A673 (cell line): ENCODE measurements at regions not wholly inside any gene's neighbourhood (a gene's known extent, or its start where the extent isn't known, plus 50 kb on each side); places are given as distances from the start of the nearest gene placed in this dataset.
A peak's percentile ranks its signal among the peaks of the same experiment; 100 is the strongest.

Source experiments
- BruUV-seq: library from RNA; stranded (reverse); fragments of 400-500 nt; replicated peaks from 2 replicates; lab custom pipeline; 2021; lab: Mats Ljungman, UMichigan
- CTCF ChIA-PET: fragments of 300-600 bp; sonication (Branson Sonifier 250); formaldehyde crosslinking; loops from one replicate; lab custom pipeline; 2022; ENCODE audit warnings: antibody characterized with exemption; lab: Charles Lee
- POLR2A ChIA-PET: fragments of 300-600 bp; sonication (Branson Sonifier 250); formaldehyde crosslinking; loops from one replicate; lab custom pipeline; 2022; ENCODE audit warnings: antibody characterized with exemption; ENCODE audit not compliant: low non-redundant PET; lab: Charles Lee
- DNase-seq: peaks from one replicate; pipeline ENCODE4 v3.0.0-alpha.2; 2015; ENCODE audit warnings: low spot score
- H3K27ac ChIP-seq: fragments of 200-600 bp; sonication (generic); 2 replicates; pipeline ENCODE4 v1.5.1; 2016; ENCODE audit warnings: mixed run types, low read depth, mild to moderate bottlenecking, mixed read lengths, antibody characterized with exemption, low read length; ENCODE audit not compliant: poor library complexity, severe bottlenecking
- H3K27me3 ChIP-seq: fragments of 200-600 bp; sonication (generic); replicated peaks from 2 replicates; pipeline ENCODE4 v1.6.1; 2017; ENCODE audit warnings: mixed run types, low read depth, mild to moderate bottlenecking, mixed read lengths, antibody characterized with exemption, low read length; ENCODE audit not compliant: insufficient read depth, poor library complexity
- H3K36me3 ChIP-seq: fragments of 200-600 bp; sonication (generic); 2 replicates; pipeline ENCODE4 v1.6.1; 2016; ENCODE audit warnings: mixed run types, mild to moderate bottlenecking, mixed read lengths, antibody characterized with exemption, low read length; ENCODE audit not compliant: insufficient read depth, poor library complexity, severe bottlenecking
- H3K4me1 ChIP-seq: fragments of 200-600 bp; sonication (generic); 2 replicates; pipeline ENCODE4 v1.6.1; 2017; ENCODE audit warnings: mixed run types, mild to moderate bottlenecking, mixed read lengths, antibody characterized with exemption, low read length; ENCODE audit not compliant: insufficient read depth, poor library complexity, severe bottlenecking
- H3K4me3 ChIP-seq: fragments of 200-600 bp; sonication (generic); 2 replicates; pipeline ENCODE4 v1.5.1; 2016; ENCODE audit warnings: low read depth, mixed run types, mild to moderate bottlenecking, mixed read lengths, low read length; ENCODE audit not compliant: poor library complexity, severe bottlenecking
- H3K9me3 ChIP-seq: fragments of 200-600 bp; sonication (generic); 2 replicates; pipeline ENCODE4 v1.6.1; 2016; ENCODE audit warnings: mixed run types, low read depth, mild to moderate bottlenecking, mixed read lengths, antibody characterized with exemption, low read length; ENCODE audit not compliant: poor library complexity, severe bottlenecking
- CTCF ChIP-seq: fragments of 300-800, 200-600 bp; sonication (generic); conservative IDR thresholded peaks from 2 replicates; pipeline ENCODE4 v1.5.1; 2017; ENCODE audit warnings: low read depth, mild to moderate bottlenecking, antibody characterized with exemption, low read length, moderate library complexity, mixed read lengths
- EZH2 ChIP-seq: fragments of 200-600 bp; sonication (generic); IDR thresholded peaks from 2 replicates; pipeline ENCODE4 v1.6.1; 2017; ENCODE audit warnings: borderline replicate concordance, low read depth, mild to moderate bottlenecking, mixed read lengths, antibody characterized with exemption, low read length; ENCODE audit not compliant: poor library complexity, severe bottlenecking
- intact Hi-C: fragments of 100-400 bp; cut with micrococcal nuclease; formaldehyde crosslinking; loops from one replicate; pipeline ENCODE4 v1.10.0; 2022; ENCODE audit not compliant: unreplicated experiment

DNA sequence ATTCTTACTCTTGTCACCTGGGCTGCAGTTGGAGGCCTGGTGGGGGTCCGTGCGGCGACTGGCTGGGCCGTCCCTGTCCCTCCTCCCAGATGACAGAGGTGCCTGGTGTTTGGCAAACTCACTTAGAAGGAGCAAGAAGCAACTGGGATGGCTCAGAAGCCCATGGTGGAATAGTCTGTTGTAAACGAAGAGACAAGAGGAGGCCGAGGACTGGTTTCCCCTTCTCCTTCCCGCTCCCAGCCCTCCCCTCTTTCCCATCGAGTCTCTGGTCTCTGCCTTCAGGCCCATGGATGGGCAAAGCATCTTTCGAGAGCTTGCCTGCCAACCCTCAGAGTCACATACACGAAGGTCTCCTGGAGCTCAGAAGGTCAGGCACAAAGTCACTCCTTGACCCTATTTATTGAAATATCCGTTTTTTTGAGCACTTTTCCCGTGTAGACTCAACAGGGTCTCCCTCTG is 364.4 kb downstream of the SEC14L1 start:
- Histone ChIP-seq H3K4me3 (no peak overlapping the region), H3K9me3 (no peaks in the 10 kb centered on the region), H3K27ac (no peak overlapping the region), H3K4me1 (no peaks in the 10 kb centered on the region), H3K36me3 (peaks cover 3% of the 10 kb centered on the region), H3K27me3 (no peaks in the 10 kb centered on the region)
- DNase-seq, result no peak
- BruUV-seq, result no TSS peak
- TF ChIP-seq CTCF (no peak), EZH2 (no peak)
- CTCF ChIA-PET, result no interaction called here
- intact Hi-C loops, result no loop called here
- POLR2A ChIA-PET, result no interaction called here

- H3K9me3 ChIP-seq, result no peaks in the 10 kb centered on the region
- no peaks in the 10 kb centered on the region for H3K36me3 ChIP-seq
- ChIA-PET POLR2A (interaction anchor here (0.6 kb wide), 2 partner anchors 91 to 452 kb away, joined by 4 to 5 read pairs; partner anchors contain the start of gene TNRC6C), CTCF (interaction anchor here (0.5 kb wide), 1 partner anchor 144 kb away, joined by 5 read pairs; no protein-coding TSS in a partner anchor)
- DNase-seq, result no peak
- no peak overlapping the region for H3K4me3 ChIP-seq
- TF ChIP-seq EZH2 (no peak), CTCF (no peak)
- no peak overlapping the region for H3K27ac ChIP-seq
- no TSS peak for BruUV-seq
- H3K27me3 ChIP-seq, result no peaks in the 10 kb centered on the region
- no peaks in the 10 kb centered on the region for H3K4me1 ChIP-seq
- intact Hi-C loops, result no loop called here
Observed at GRCh38 chr17:77506371-77506991, 365.7 kb downstream of the SEC14L1 start.

DNA sequence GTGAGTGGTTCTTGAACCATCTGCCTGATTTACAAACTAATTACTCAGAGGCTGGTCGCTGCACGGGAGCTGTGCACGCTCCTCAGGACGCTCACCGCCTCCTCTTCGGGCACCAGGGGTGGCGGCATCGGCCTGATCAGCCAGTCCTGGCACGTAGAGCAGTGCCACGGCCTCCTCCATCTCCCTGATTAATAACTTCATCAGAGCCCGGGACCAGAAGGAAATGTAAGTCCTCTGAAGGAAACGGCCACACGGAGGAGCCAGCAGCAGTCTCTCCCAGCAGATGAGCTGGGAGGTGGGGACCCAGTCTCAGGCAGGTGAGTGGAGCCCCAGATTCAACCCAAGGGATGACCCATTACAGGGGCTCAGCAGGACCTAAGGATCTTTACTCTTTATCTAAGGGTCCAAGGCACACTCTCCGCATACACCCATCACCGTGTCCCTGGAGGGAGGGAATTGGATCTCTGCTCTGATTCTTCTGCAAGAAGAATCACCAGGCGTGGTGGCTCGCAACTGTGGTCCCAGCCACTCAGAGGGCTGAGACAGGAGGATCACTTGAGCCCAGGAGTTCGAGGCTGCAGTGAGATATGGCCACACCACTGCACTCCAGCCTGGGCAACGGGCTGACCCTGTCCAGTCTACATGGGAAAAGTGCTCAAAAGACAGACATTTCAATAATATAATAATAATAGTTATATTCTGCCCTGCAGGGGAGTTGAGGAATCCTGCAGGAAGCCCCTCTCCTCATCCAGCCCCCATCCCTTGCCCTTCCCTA is 366.5 kb downstream of the SEC14L1 start:
- ChIA-PET POLR2A (interaction anchor here (0.6 kb wide), 1 partner anchor 451 kb away, joined by 4 read pairs; the partner anchor contains the start of gene TNRC6C), CTCF (no interaction called here)
- no peak overlapping the region for H3K4me3 ChIP-seq
- H3K4me1 ChIP-seq, result no peaks in the 10 kb centered on the region
- intact Hi-C loops, result no loop called here
- H3K9me3 ChIP-seq, result no peaks in the 10 kb centered on the region
- H3K27me3 ChIP-seq, result no peaks in the 10 kb centered on the region
- BruUV-seq, result no TSS peak
- TF ChIP-seq CTCF (peak; percentile 34; the same call in 1 of the 2 replicates), EZH2 (no peak)
- H3K36me3 ChIP-seq, result no peaks in the 10 kb centered on the region
- H3K27ac ChIP-seq, result no peak overlapping the region
- DNase-seq, result no peak
